Dermis blood vessel endothelial cell (primary cell): ENCODE measurements at regions not wholly inside any gene's neighbourhood (a gene's known extent, or its start where the extent isn't known, plus 50 kb on each side); places are given as distances from the start of the nearest gene placed in this dataset.

ENCODE experiments used
- DNase-seq: peaks from one replicate; pipeline ENCODE4 v3.0.0; 2010

- DNase-seq: no peak
Observed at GRCh38 chr3:18035641-18036449, 293.4 kb upstream of the TBC1D5 start.

- no peak for DNase-seq
Observed at GRCh38 chr3:18033581-18034108, 291.2 kb upstream of the TBC1D5 start.

DNA sequence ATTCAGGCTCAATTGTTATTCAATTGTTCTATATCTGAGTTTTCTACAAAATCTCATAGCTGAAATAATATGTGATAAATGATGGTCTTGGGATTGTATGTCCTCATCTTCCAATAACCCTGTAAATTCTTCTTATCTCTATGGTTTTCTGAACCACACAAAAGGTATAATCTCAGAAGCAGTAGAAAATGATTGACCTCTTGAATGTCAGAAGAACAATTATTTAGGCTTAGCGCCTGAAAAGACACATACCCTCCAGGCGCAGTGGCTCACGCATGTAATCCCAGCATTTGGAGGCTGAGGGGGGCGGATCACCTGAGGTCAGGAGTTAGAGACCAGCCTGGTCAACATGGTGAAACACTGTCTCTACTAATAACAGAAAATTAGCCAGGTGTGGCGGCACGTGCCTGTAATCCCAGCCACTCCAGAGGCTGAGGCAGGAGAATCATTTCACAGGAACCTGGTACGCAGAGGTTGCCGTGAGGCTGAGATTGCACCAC lies 288.0 kb upstream of the TBC1D5 start:
- no peak for DNase-seq

DNA sequence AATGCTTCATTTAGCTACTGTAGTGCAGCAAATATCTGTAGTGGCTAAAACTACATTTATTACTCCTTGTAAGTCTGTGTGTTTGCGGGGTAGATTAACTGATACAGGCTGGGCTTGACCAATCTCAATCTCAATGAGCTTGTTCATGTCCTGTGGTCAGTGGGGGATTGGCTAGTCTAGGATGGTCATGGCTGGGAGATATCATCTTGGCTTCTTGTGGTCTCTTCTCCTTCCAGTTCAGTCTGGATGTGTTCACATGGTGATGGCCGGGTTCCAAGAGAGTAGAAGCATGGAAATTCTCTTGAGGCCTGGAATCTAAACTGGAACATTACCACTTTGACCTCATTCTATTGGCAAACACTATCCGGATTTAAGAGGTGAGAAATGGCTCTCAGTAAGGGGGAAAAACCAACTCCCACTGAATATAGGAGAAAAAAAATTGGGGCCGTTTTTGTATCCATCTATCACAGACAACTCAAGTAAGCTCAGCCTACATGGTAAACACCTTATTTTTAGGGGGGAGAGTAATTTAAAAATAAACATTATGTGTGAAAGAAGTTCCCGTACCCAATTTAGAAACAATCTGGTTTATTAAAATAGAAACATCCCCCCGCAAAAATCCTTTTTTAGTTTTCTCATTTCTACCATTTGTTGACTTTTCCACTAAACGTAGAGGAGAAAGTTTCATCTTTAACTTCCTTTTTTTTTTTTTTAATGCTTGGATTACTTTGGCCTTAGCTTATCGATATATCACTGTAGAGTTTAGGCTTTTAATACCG lies 284.9 kb upstream of the TBC1D5 start:
- no peak for DNase-seq

DNA sequence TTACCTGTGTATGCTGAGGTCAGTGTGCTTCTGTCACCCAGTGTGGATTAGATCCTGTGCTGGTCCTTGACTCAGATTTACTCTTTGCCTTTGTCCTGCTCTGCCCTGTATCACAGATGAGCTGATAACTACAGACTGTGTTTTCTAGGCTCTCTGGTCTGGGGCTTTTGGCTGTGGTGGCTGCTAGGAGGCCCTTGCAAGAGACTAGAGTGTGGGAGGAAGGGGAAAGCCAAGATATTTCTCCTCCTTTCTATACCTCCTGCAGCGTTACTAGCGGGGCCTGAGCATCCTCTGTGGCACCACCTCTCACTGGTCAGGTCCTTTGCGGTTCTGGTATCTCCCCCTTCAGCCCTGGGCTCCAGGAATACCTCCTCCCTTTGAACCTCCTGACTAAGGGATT lies 282.3 kb upstream of the TBC1D5 start:
- DNase-seq: no peak

DNA sequence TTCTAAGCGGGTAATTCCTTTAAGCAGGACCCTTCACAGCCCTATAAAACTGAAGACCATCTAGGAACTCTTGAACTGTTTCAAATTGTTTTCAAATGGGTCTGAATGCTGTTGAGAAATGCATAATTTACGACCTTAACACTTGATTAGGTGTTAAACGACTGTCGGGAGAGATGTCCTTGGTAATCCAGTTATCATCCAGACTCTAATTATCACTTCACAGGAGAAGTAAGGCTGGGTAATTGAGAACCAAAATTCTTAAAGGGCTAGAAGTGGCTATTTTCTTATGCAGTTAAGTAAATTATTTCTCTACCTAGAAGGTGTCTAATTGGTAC lies 276.7 kb upstream of the TBC1D5 start:
- no peak for DNase-seq

- DNase-seq: no peak
Observed at GRCh38 chr3:18018491-18019160, 276.2 kb upstream of the TBC1D5 start.

- DNase-seq: no peak
Observed at GRCh38 chr3:18016366-18016765, 273.9 kb upstream of the TBC1D5 start.

DNA sequence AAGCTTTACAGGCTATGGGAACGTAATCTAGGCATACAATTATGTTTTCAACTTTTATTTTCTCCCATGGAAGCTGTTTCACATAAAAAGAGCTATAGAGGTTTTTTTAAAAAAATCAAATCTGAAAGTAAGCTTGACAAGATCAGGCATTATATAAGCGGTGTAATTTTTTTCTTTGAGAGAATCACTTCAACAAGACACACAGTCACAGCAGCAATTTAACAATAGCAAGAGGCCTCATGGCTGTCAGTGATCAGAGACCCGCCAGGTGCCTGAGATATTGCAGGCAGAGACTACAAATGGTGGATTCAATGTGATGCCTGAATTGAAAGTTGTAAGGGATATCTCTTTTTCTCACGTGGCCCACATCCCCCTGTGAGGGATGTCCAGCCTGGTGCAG lies 270.5 kb upstream of the TBC1D5 start:
- DNase-seq: no peak

DNA sequence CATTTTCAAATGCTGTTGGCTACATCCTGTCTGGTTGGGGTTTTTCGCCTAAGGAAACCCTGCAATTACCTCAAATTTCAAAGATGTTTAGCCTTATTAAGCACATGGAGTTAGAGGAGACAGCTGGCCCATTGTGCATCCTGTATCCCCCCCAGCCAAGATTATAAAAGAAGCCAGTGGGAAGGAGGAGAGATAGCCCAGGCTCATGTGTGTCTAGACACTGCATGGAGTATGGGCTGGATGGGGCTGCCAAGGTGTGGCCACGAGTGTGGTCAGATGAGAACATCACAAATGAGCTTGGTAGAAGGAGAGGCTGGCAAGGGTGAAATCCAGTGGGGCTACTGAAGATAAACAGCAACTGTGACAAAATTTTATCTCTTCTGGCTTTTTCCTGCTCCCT lies 270.0 kb upstream of the TBC1D5 start:
- DNase-seq: no peak

GRCh38 chr3:18011387-18011786 lies 269.0 kb upstream of the TBC1D5 start:
- no peak for DNase-seq

GRCh38 chr3:18010001-18010400 lies 267.6 kb upstream of the TBC1D5 start:
- no peak for DNase-seq

DNA sequence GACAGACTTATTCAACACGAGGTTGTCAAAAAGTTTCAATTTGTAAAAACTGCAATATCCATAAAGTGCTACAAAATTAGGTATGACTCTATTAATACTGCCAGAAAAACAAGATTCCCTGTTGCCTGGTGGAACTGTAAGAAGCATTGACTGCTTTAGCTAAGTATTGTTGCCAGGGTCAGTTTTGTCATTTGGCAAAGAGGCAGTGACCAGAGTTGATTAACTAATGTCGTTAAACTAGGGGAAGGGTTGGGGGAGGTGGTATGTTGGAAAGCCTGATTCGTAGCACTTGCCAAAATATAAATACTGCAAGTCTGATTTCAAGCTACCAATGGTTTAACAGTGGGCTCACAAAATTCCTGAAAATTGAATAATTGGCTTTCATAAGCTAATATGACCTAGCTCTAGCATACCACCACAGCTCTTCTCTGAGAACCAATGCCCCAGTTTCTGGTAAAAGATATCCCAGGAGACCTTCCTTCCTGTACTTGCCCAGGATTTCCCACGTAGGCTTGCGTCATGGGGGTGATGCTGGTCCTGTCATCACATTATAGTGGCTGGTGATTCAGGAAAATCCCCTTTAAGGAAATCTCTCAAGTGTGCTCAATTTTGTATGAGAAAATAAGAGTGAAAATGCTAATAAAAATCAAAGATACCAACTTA lies 266.4 kb upstream of the TBC1D5 start:
- DNase-seq: no peak

DNA sequence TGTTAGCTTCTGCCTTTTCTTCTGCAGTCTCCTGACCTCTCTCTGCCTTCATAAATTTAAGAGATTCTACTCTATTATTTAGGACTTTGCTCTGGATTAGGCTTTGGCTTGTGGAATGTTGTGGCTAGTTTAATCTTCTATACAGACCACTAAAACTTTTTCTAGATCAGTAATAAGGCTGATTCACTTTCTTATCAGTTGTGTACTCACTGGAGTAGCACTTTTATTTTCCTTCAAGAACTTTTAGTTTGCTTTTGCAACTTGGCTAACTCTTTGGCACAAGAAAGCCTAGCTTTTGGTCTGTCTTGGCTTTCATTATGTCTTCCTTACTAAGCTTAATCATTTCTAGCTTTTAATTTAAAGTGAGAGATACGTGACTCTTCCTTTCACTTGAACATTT lies 265.5 kb upstream of the TBC1D5 start:
- no peak for DNase-seq

GRCh38 chr3:17995769-17996168 lies 253.3 kb upstream of the TBC1D5 start:
- DNase-seq: no peak

GRCh38 chr3:17994167-17994566 lies 251.7 kb upstream of the TBC1D5 start:
- no peak for DNase-seq

DNA sequence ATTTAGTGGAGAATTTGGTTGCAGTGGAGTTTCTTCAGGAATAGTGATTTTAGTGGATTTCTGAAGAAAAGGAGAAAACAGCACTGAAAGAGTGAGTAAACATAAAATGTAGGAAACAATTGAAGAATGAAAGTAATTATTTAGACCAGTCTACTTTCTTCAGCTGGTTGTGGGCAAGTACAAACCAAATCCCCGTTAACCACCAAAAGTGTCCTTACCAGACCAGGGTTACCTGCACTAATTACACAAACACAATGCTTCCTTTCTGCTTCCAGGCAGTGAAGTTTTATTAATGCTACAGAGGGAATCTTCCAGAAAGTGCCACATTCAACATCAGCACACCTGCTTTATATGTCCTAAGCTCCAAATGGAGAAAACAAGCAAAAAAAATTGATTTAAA lies 248.0 kb upstream of the TBC1D5 start:
- no peak for DNase-seq

GRCh38 chr3:17986348-17986816 lies 244.0 kb upstream of the TBC1D5 start:
- no peak for DNase-seq

DNA sequence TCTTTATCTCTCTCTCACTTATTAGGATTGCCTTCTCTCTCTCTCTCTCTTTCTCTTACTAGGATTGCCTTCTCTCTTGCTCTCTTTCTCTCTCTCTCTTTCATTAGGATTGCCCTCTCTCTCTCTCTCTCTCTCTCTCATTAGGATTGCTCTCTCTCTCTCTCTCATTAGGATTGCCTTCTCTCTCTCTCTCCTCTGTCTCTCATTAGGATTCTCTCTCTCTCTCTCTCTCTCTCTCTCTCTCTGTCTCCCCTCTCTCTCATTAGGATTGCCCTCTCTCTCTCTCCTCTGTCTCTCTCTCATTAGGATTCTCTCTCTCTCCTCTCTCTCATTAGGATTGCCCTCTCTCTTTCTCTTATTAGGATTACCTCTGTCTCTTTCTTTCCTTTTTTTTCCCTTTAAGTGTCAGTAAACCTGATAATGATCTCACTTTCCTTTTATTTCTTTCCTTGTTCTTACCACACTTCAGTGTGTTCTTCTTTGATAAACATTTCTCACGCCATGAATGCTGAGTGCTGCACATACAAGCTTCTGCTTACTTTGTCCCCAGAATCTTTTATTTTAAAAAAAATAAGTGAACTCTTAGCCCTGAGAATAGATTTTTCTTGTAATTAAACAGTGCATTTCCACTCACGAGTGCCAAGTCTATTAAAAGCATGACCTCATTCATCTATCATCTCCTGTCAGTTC lies 243.4 kb upstream of the TBC1D5 start:
- DNase-seq: no peak

GRCh38 chr3:17983106-17983505 lies 240.7 kb upstream of the TBC1D5 start:
- no peak for DNase-seq

DNA sequence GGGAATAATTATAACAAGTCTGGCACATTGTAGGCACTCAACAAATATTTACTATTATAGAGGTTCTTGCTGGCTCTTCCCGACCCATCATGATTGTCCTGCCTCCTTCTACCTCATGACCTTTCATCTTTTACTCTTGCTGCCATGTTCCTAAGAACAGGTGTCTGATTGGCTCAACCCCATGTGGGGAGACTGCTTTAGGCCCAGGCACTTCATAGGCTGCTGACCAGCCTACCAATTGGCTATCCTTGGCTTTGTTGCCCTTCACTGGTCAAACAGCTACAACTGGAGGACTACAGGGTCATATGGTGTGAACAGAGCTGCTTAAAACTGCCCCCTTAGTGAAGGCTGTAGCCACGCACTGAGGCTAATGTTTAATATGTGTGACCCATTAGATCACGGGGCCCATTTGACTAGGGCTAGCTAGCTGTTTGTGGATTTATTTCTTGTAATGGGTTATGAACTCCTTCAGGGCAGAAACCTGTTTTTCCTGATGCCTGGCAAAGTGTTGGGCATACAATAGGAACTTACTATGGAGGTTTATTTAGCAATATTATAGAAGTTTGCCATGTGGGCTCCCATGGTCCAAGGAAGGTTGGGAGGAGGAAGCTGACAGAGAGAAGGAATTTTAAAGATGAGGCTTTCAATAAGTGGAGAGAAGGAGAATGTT lies 239.9 kb upstream of the TBC1D5 start:
- DNase-seq: no peak
